ENCODE measurements at regions not wholly inside any gene's neighbourhood (a gene's known extent, or its start where the extent isn't known, plus 50 kb on each side); places are given as distances from the start of the nearest gene placed in this dataset.

- TF ChIP-seq POLR2AphosphoS5 (IDR thresholded peaks at IDR 0.05) (no peak), POLR2A (IDR thresholded peaks at IDR 0.05) (no peak)
- TF ChIP-seq, protein P1, sequence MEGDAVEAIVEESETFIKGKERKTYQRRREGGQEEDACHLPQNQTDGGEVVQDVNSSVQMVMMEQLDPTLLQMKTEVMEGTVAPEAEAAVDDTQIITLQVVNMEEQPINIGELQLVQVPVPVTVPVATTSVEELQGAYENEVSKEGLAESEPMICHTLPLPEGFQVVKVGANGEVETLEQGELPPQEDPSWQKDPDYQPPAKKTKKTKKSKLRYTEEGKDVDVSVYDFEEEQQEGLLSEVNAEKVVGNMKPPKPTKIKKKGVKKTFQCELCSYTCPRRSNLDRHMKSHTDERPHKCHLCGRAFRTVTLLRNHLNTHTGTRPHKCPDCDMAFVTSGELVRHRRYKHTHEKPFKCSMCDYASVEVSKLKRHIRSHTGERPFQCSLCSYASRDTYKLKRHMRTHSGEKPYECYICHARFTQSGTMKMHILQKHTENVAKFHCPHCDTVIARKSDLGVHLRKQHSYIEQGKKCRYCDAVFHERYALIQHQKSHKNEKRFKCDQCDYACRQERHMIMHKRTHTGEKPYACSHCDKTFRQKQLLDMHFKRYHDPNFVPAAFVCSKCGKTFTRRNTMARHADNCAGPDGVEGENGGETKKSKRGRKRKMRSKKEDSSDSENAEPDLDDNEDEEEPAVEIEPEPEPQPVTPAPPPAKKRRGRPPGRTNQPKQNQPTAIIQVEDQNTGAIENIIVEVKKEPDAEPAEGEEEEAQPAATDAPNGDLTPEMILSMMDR (IDR thresholded peaks at IDR 0.05): no peak
Observed at GRCh38 chr7:63927261-63927660, 71.4 kb upstream of the ZNF722 start.
